ENCODE measurements at regions not wholly inside any gene's neighbourhood (a gene's known extent, or its start where the extent isn't known, plus 50 kb on each side); places are given as distances from the start of the nearest gene placed in this dataset.

- no peak for DNase-seq (ENCODE audit: low read depth in 4 of 4, low spot score in 2 of 4)
These were observed 725.3 kb upstream of the SEMA6A start for GRCh38 chr5:117299936-117300328.

DNA sequence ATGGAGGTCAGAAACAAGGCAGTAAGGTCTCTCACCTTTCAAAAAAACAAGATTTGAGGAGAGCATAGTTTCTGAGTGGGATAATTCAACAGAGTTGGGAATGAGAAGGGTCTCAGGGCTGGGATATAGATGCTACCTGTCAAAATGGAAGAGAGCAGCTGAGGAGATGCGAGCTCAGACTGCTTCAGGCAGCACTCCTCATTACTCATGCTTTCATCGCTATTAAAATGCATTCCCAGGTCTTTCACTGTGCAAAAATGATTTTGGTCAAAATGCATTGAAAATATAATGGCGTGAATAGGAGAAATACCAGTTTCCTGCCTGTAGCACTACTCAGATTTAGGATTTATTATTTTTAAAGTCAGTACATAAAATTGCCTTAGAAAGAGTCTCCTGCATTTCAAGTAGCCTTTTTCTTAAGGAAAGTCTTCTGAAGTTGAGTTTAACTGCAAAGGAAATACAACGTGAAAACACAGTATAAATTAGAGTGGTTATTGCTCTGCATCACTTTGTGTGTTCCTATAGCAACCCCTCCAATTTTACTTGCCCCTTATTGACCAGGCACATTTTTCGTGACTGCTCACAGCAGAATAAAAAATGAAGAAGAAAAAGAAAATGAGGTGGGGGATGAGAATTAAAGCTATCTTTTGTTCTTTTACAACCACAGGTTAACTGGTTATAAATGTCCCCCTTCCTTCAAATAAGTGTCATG is 724.8 kb upstream of the SEMA6A start:
- DNase-seq (ENCODE audit: low read depth in 4 of 4, low spot score in 2 of 4), result no peak

DNA sequence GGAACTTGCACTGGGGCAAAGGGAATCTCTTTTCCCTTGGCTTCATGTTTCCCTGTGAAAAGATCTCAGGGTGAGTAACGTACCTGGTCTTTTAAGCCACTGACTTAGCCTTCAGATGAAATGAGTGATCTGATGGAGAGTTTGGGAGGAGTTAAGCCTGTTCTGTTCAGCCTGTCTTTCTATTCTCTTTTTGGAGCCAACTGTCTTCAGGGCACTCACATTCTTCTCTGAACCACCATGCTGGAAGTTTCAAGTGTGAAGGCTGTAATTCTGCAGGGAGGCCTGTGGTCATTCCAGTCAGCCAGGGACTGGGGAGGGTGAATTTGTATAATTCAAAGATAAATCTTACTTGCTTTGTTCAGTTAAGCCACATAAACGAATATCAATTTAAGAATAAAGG is 722.2 kb upstream of the SEMA6A start:
- DNase-seq (ENCODE audit: low read depth in 4 of 4, low spot score in 2 of 4), result no peak

- DNase-seq (ENCODE audit: low read depth in 4 of 4, low spot score in 2 of 4), result no peak
These were observed 721.3 kb upstream of the SEMA6A start for GRCh38 chr5:117295941-117296340.

GRCh38 chr5:117286813-117287212 is 712.2 kb upstream of the SEMA6A start:
- DNase-seq (ENCODE audit: low read depth in 4 of 4, low spot score in 2 of 4), result no peak

DNA sequence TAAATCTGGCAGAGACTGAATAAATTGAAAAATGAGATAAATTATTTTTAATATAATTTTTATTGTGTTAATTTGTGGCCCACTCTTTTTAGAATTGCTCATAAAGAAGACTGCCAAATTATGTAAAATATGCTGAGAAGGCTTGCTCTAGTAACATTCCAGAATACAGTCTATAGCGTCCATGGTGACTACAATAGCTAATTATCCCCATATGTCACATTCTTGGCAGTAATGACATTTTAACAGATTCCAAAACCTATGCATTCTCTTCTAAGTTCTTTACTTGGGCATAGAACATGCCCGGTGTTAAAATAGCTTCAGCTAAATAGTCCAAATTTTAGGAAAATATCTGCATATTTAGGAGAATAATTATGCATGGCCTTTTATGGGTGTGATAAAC is 697.0 kb upstream of the SEMA6A start:
- no peak for DNase-seq (ENCODE audit: low read depth in 4 of 4, low spot score in 2 of 4)

DNA sequence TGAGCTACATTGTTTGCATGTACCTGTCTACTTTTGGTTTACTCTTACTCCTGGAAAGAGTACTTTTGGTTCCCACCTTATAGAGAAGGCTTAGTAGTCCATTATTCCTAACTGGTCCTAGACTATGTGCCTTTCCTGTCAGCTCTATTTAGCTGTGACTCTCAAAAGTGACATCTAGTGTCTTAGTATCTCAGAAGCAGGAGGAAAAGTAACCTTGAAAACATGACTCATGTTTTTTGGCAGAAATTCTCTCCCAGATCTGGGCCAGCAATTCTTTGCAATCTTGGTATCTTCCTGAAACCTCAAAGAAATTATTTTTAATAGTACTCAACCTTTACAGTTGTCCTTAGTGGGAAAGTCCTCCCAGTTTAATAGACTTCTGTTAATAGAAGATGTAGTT is 691.7 kb upstream of the SEMA6A start:
- DNase-seq (ENCODE audit: low read depth in 4 of 4, low spot score in 2 of 4), result no peak

- DNase-seq (ENCODE audit: low read depth in 4 of 4, low spot score in 2 of 4), result no peak
These were observed 688.6 kb upstream of the SEMA6A start for GRCh38 chr5:117263231-117263630.

GRCh38 chr5:117262572-117263131 is 688.0 kb upstream of the SEMA6A start:
- DNase-seq (ENCODE audit: low read depth in 4 of 4, low spot score in 2 of 4), result no peak

GRCh38 chr5:117261948-117262571 is 687.4 kb upstream of the SEMA6A start:
- no peak for DNase-seq (ENCODE audit: low read depth in 4 of 4, low spot score in 2 of 4)

DNA sequence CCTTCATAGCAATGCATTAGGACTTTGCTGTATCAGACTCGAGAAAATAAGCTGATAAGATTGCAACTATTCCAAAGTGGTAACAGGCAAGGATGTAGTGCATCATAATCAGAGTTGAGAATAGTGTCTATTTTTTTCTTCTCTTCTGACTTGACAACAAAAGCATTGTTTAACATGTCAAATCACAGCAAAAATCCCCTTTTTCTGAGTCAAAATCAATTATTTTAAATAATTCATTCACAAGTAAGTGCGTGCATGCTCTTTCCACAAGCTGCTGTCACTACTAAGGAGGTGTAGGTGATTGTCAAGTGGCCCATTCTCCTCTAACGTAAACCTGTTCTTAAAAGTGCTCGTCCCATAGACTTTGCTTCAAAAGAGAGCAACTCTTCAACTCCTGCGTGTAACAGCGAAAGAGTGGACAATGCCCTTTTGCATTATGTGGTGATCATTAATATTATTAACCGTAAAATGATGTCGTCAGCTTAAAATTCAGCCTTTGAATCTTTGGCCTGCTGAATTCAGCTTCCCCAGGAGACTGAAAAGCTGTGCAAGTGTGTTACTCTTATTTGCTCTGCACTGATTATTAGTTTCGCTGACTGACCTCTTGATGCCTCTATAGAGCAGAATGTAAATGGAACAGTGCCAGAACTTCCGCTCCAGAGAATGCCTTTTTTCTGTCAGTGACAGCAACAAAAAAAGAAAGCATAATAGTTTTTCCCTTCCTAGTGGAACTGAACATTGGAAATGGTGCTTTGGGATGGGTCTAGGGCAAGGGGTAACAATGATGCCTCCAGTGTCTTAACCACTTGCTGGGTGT is 680.8 kb upstream of the SEMA6A start:
- no peak for DNase-seq (ENCODE audit: low read depth in 4 of 4, low spot score in 2 of 4)

DNA sequence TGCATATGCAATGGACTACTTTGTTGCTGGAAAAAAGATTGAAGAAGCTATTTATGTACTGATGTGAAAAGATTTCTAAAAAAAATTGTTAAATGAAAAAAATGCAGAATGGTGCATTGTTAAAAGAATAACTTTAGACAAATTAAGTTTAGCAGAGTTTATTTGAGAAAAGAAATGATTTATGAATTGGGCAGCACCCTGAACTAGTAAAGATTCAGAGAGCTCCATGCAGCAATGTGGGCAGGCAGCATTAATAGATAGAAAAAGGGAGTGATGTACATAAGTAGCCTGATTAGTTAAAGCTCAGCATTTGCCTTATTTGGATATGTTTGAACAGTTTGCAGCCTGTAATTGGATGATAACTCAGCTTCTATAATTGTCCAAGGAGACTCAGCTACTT is 677.9 kb upstream of the SEMA6A start:
- DNase-seq (ENCODE audit: low read depth in 4 of 4, low spot score in 2 of 4), result no peak

GRCh38 chr5:117249086-117249815 is 674.6 kb upstream of the SEMA6A start:
- no peak for DNase-seq (ENCODE audit: low read depth in 4 of 4, low spot score in 2 of 4)

- DNase-seq (ENCODE audit: low read depth in 4 of 4, low spot score in 2 of 4), result no peak
These were observed 671.8 kb upstream of the SEMA6A start for GRCh38 chr5:117246424-117246823.

GRCh38 chr5:117245130-117245529 is 670.5 kb upstream of the SEMA6A start:
- no peak for DNase-seq (ENCODE audit: low read depth in 4 of 4, low spot score in 2 of 4)

DNA sequence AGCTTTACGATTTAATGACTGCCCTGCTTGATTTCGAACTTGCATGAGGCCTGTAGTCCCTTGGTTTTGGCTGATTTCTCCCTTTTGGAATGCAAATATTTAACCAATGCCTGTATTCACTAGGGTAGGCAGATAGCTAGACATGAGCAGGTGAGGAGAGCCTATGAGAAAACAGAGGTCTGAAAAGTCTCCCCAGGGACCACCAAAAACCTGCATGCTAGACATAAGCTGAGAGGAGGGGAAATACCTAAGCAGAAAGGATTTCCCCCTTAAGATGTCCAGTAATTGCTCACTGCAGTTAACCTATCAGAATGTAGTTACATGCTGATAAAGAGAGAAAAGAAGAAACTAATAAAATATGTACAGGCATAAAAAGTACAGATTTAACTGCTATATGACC is 667.4 kb upstream of the SEMA6A start:
- no peak for DNase-seq (ENCODE audit: low read depth in 4 of 4, low spot score in 2 of 4)

DNA sequence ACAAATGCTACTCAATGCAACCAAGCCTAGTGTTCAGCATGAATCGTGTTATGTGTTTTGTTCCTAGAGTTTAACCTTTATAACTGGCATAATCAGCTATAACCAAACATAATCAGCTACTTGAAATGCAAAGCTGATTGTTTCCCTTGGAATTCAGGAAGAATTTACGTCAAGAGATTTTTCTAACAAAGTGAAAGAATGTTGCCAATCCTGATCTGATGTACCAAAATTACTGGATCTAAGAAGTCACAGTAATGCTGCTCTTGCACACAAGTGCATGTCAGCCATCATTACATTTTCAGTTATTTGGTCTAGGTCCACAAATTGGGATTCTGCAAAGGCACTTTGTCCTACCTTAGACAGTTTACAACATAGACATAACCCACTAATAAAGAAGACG is 662.3 kb upstream of the SEMA6A start:
- no peak for DNase-seq (ENCODE audit: low read depth in 4 of 4, low spot score in 2 of 4)

DNA sequence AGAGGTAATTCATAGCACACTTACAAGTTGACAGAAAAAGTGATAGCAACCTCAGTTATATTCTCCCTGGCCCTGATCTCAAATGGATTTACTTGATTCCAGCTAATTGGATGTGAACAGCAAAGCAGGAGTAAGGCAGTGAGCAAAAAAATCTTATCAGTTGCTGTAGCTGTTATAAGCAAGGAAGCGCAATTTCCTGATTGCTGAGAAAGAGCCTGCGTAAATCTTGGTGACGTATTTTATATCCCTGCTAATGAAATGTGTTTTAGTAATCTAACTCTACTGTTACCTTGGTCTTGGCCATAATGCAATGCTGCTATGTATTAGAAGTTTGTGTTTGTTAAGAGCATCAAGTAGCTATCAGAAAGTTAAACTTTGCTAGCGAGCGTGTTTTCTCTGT is 661.2 kb upstream of the SEMA6A start:
- no peak for DNase-seq (ENCODE audit: low read depth in 4 of 4, low spot score in 2 of 4)

DNA sequence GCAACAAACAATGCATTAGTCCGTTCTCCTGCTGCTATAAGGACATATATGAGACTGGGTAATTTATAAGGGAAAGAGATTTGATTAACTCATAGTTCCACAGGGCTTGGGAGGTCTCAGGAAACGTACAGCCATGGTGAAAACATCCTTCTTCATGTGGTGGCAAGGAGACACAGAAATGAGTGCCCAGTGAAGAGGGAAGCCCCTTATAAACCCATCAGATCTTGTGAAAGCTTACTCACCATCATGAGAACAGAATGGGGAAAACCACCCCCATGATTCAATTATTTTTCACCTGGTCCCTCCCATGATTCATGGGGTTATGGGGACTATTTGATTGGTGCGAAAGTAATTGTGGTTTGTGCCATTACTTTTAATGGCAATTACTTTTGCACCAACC is 655.8 kb upstream of the SEMA6A start:
- no peak for DNase-seq (ENCODE audit: low read depth in 4 of 4, low spot score in 2 of 4)

DNA sequence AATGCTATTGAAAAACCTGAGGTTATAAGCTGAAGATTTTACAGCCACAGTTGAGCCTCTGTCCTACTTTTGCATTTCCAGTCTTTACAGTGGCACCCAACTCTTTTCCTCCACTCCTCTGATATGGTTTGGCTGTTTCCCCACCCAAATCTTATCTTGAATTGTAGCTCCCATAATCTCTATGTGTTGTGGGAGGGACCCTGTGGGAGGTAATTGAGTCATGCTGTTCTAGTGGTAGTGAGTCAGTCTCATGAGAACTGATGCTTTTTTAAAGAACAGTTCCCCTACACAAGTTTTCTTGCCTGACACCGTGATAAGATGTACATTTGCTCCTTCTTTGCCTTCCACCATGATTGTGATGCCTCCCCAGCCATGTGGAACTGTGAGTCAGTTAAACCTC is 646.1 kb upstream of the SEMA6A start:
- no peak for DNase-seq (ENCODE audit: low read depth in 4 of 4, low spot score in 2 of 4)

GRCh38 chr5:117218789-117219188 is 644.2 kb upstream of the SEMA6A start:
- no peak for DNase-seq (ENCODE audit: low read depth in 4 of 4, low spot score in 2 of 4)

All from left renal cortex interstitium (tissue), 4 donors.